ENCODE measurements at regions not wholly inside any gene's neighbourhood (a gene's known extent, or its start where the extent isn't known, plus 50 kb on each side); places are given as distances from the start of the nearest gene placed in this dataset.

DNA sequence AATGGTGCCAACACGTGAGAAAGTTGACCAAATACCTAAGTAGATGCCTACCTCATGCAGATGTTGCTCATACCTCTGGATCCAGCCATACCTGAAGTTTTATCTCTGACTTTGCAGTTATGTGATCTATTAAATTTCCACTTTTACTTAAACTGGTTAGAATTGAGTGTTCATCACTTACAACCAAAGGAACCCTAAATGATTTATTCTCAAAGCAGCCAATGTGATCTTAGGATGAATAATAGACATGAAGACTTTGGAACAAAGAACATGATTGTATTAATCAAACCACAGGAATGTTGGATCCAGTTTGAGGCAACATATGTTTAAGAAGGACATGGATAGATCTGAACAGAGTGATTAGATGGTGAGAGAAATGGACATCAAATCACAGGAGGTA, 68.7 kb downstream of the IRX6 start (continued):
- TF ChIP-seq ZNF132 (tag by site-specific recombination; IDR thresholded peaks at IDR 0.05; ENCODE audit: borderline replicate concordance) (no peak), ZNF324 (tag by site-specific recombination; IDR thresholded peaks at IDR 0.05) (no peak), ZNF416 (tag by site-specific recombination; IDR thresholded peaks at IDR 0.05) (no peak), MEIS1 (CRISPR knock-in tag; IDR thresholded peaks at IDR 0.05; ENCODE audit: borderline replicate concordance) (no peak), PATZ1 (tag by site-specific recombination; IDR thresholded peaks at IDR 0.05) (no peak), FEZF1 (tag by site-specific recombination; IDR thresholded peaks at IDR 0.05) (no peak)

GRCh38 chr16:55393991-55394390, 70.0 kb downstream of the IRX6 start:
- Histone ChIP-seq H3K27ac (ENCODE audit: extremely low read depth, low read depth, low read length) (no peak overlapping the region), H3K36me3 (ENCODE audit: control insufficient read depth in 2 of 2, insufficient read depth in 1 of 2, low read length in 2 of 2) (no peaks in the 10 kb centered on the region), H3K4me1 (ENCODE audit: control insufficient read depth, insufficient read depth, low read length) (no peaks in the 10 kb centered on the region), H3K9me3 (ENCODE audit: control insufficient read depth, insufficient read depth, low read depth, low read length) (no peaks in the 10 kb centered on the region), H3K4me3 (ENCODE audit: low read depth, low read length) (no peak overlapping the region)
- ChIA-PET POLR2A (no interaction called here), CTCF (interaction anchor here (0.5 kb wide), 1 partner anchor 151 kb away, joined by 4 read pairs; no protein-coding TSS in a partner anchor)
- no peak for TF ChIP-seq ZNF518A (tag by site-specific recombination; conservative IDR thresholded peaks at IDR 0.05; ENCODE audit: low read depth)
- TF ChIP-seq ZNF248 (tag by site-specific recombination; IDR thresholded peaks at IDR 0.05), result no peak
- no peak for TF ChIP-seq IKZF3 (tag by site-specific recombination; IDR thresholded peaks at IDR 0.05)
- TF ChIP-seq PRDM4 (tag by site-specific recombination; IDR thresholded peaks at IDR 0.05), result no peak

DNA sequence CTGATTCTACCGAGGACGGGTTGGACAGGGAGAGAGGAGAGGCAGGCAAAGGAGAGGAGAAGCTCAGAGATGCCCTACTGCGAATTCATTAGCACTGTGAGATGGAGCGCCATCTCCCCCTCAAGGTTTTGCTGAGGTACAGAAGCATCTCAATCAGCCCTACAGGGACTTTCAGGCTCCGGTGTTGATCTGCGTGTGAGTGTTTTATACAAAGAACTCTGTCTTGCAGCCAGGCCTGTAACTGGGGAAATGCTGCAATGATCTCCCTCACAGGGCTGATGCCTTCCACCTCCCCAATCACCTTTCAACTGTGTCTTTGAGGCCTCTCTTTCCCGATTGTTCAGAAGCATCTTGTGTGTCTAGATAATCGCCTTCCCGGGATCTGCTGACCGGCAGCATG, 74.8 kb downstream of the IRX6 start:
- no peaks in the 10 kb centered on the region for H3K4me1 ChIP-seq (ENCODE audit: control insufficient read depth, insufficient read depth, low read length)
- H3K36me3 ChIP-seq (ENCODE audit: control insufficient read depth in 2 of 2, insufficient read depth in 1 of 2, low read length in 2 of 2), result no peaks in the 10 kb centered on the region
- ChIA-PET POLR2A (no interaction called here), CTCF (interaction anchor here (0.6 kb wide), 1 partner anchor 364 kb away, joined by 4 read pairs; no protein-coding TSS in a partner anchor)
- no peaks in the 10 kb centered on the region for H3K9me3 ChIP-seq (ENCODE audit: control insufficient read depth, insufficient read depth, low read depth, low read length)
- no peak overlapping the region for H3K27ac ChIP-seq (ENCODE audit: extremely low read depth, low read depth, low read length)
- no peak overlapping the region for H3K4me3 ChIP-seq (ENCODE audit: low read depth, low read length)
- TF ChIP-seq KLF1 (tag by site-specific recombination; IDR thresholded peaks at IDR 0.05) (no peak), ZFP3 (tag by site-specific recombination; IDR thresholded peaks at IDR 0.05; ENCODE audit: low read depth) (no peak), ZNF214 (tag by site-specific recombination; IDR thresholded peaks at IDR 0.05; ENCODE audit: borderline replicate concordance) (no peak), ZNF530 (tag by site-specific recombination; IDR thresholded peaks at IDR 0.05; ENCODE audit: low read depth) (no peak), ZNF624 (tag by site-specific recombination; IDR thresholded peaks at IDR 0.05) (no peak), KLF10 (tag by site-specific recombination; IDR thresholded peaks at IDR 0.05) (no peak), ZBTB26 (tag by site-specific recombination; optimal IDR thresholded peaks at IDR 0.05) (no peak), ELK4 (IDR thresholded peaks at IDR 0.05; ENCODE audit: borderline replicate concordance, low read depth, low read length) (no peak), ZBTB21 (tag by site-specific recombination; IDR thresholded peaks at IDR 0.05) (no peak), ZNF423 (tag by site-specific recombination; IDR thresholded peaks at IDR 0.05) (no peak), ZNF610 (tag by site-specific recombination; IDR thresholded peaks at IDR 0.05; ENCODE audit: borderline replicate concordance) (no peak), SP2 (tag by site-specific recombination; IDR thresholded peaks at IDR 0.05) (no peak), HOXD13 (CRISPR knock-in tag; IDR thresholded peaks at IDR 0.05; ENCODE audit: borderline replicate concordance) (no peak)
